ENCODE measurements at regions not wholly inside any gene's neighbourhood (a gene's known extent, or its start where the extent isn't known, plus 50 kb on each side); places are given as distances from the start of the nearest gene placed in this dataset.
A peak's percentile ranks its signal among the peaks of the same experiment; 100 is the strongest.

GRCh38 chr11:86162239-86162638, 82.3 kb upstream of the EED start:
- Histone ChIP-seq H3K27ac (peak overlapping the region; percentile 20 to 61 (median 38)), H3K4me3 (no peak overlapping the region), H3K9me3 (no peaks in the 10 kb centered on the region), H3K4me1 (peaks cover 9 to 22% (median 13%) of the 10 kb centered on the region in 4 donors), H3K36me3 (no peaks in the 10 kb centered on the region), H3K27me3 (no peaks in the 10 kb centered on the region)
- peak; percentile 75 to 91 for ATAC-seq (ENCODE audit: low FRiP score in 2 of 2)
- peak in 1 of 2 donors; percentile 78 for DNase-seq
- 42 to 44% methylated on average over 1 of the region's 1 CpG for WGBS, 2 donors
- TF ChIP-seq EP300 (IDR thresholded peaks at IDR 0.05), result no peak
- no peak for TF ChIP-seq POLR2A (IDR thresholded peaks at IDR 0.05)
- TF ChIP-seq POLR2AphosphoS5 (IDR thresholded peaks at IDR 0.05), result no peak
- TF ChIP-seq CTCF (IDR thresholded peaks at IDR 0.05), result no peak

GRCh38 chr11:86161837-86162236, 82.7 kb upstream of the EED start:
- Histone ChIP-seq H3K27me3 (no peaks in the 10 kb centered on the region), H3K27ac (peak overlapping the region; percentile 20 to 61 (median 37)), H3K9me3 (no peaks in the 10 kb centered on the region), H3K4me1 (peaks cover 9 to 22% (median 13%) of the 10 kb centered on the region in 4 donors), H3K36me3 (no peaks in the 10 kb centered on the region), H3K4me3 (no peak overlapping the region)
- TF ChIP-seq EP300 (IDR thresholded peaks at IDR 0.05) (no peak), POLR2A (IDR thresholded peaks at IDR 0.05) (no peak), POLR2AphosphoS5 (IDR thresholded peaks at IDR 0.05) (no peak), CTCF (IDR thresholded peaks at IDR 0.05) (no peak)
- ATAC-seq (ENCODE audit: low FRiP score in 2 of 2) (peak in 1 of 2 donors; percentile 44), DNase-seq (no peak)
- WGBS, 2 donors, result 57 to 76% methylated on average over 2 of the region's 2 CpGs

- H3K27ac ChIP-seq, result peak overlapping the region in 3 of 4 donors; percentile 20 to 48 (median 26)
Observed at GRCh38 chr11:86161336-86161735, 83.2 kb upstream of the EED start.

GRCh38 chr11:86160541-86161149, 83.9 kb upstream of the EED start:
- Histone ChIP-seq H3K36me3 (no peaks in the 10 kb centered on the region), H3K4me1 (peaks cover 9 to 22% (median 13%) of the 10 kb centered on the region in 4 donors), H3K27ac (peak overlapping the region in 2 of 4 donors; percentile 20 to 48), H3K27me3 (no peaks in the 10 kb centered on the region), H3K9me3 (no peaks in the 10 kb centered on the region), H3K4me3 (no peak overlapping the region)
- ATAC-seq (ENCODE audit: low FRiP score in 2 of 2), result no peak
- TF ChIP-seq CTCF (IDR thresholded peaks at IDR 0.05), result no peak
- no peak for TF ChIP-seq POLR2A (IDR thresholded peaks at IDR 0.05)
- TF ChIP-seq POLR2AphosphoS5 (IDR thresholded peaks at IDR 0.05), result no peak
- no peak for TF ChIP-seq EP300 (IDR thresholded peaks at IDR 0.05)
- 42 to 58% methylated on average over 1 of the region's 1 CpG for WGBS, 2 donors
- no peak for DNase-seq

More at GRCh38 chr11:86161336-86161735, 83.2 kb upstream of the EED start:
- H3K27me3 ChIP-seq, result no peaks in the 10 kb centered on the region
- TF ChIP-seq EP300 (IDR thresholded peaks at IDR 0.05), result no peak
- no peak for TF ChIP-seq POLR2AphosphoS5 (IDR thresholded peaks at IDR 0.05)
- TF ChIP-seq CTCF (IDR thresholded peaks at IDR 0.05), result no peak
- TF ChIP-seq POLR2A (IDR thresholded peaks at IDR 0.05), result no peak
- H3K36me3 ChIP-seq, result no peaks in the 10 kb centered on the region
- no peak overlapping the region for H3K4me3 ChIP-seq
- ATAC-seq (ENCODE audit: low FRiP score in 2 of 2) (no peak), DNase-seq (no peak)
- no peaks in the 10 kb centered on the region for H3K9me3 ChIP-seq
- peaks cover 9 to 22% (median 13%) of the 10 kb centered on the region in 4 donors for H3K4me1 ChIP-seq

- WGBS, 2 donors, result 71 to 74% methylated on average over 3 of the region's 3 CpGs
- ATAC-seq (ENCODE audit: low FRiP score in 2 of 2) (no peak), DNase-seq (no peak)
- H3K9me3 ChIP-seq, result no peaks in the 10 kb centered on the region
- H3K27ac ChIP-seq, result no peak overlapping the region
- TF ChIP-seq CTCF (IDR thresholded peaks at IDR 0.05), result no peak
- TF ChIP-seq POLR2A (IDR thresholded peaks at IDR 0.05), result no peak
- TF ChIP-seq EP300 (IDR thresholded peaks at IDR 0.05), result no peak
- TF ChIP-seq POLR2AphosphoS5 (IDR thresholded peaks at IDR 0.05), result no peak
- no peak overlapping the region for H3K4me3 ChIP-seq
- H3K27me3 ChIP-seq, result no peaks in the 10 kb centered on the region
- H3K4me1 ChIP-seq, result peaks cover 9 to 22% (median 13%) of the 10 kb centered on the region in 4 donors
- H3K36me3 ChIP-seq, result no peaks in the 10 kb centered on the region
Observed at GRCh38 chr11:86159581-86159891, 85.0 kb upstream of the EED start.

All from upper lobe of left lung (tissue), 6 donors.